HG03469 (cell line): ENCODE measurements at regions not wholly inside any gene's neighbourhood (a gene's known extent, or its start where the extent isn't known, plus 50 kb on each side); places are given as distances from the start of the nearest gene placed in this dataset.

ENCODE experiments used
- ATAC-seq: cut with Tn5 transposase; IDR thresholded peaks from one replicate; pipeline ENCODE4 v1.9.1; 2021; ENCODE audit warnings: mild to moderate bottlenecking, moderate library complexity, moderate number of reproducible peaks; ENCODE audit not compliant: unreplicated experiment

DNA sequence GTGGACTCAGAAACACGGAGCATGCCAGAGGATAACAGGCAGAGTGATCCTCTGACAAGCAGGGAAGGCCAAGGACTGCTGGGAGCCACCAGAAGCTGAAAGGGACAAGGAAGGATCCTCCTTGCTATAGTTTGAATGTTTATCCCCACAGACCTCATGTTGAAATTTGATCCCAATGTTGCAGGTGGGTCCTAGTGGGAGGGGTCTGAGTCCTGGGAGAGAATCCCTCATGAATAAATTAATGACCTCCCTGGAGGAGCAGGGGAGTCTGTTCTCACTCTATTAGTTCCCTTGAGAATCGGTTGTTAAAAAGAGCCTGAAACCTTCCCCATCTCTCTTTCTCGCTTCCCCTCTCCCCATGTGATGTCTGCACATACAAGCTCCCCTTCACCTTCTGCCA, 124.4 kb downstream of the FBXO15 start:
- no peak for ATAC-seq

DNA sequence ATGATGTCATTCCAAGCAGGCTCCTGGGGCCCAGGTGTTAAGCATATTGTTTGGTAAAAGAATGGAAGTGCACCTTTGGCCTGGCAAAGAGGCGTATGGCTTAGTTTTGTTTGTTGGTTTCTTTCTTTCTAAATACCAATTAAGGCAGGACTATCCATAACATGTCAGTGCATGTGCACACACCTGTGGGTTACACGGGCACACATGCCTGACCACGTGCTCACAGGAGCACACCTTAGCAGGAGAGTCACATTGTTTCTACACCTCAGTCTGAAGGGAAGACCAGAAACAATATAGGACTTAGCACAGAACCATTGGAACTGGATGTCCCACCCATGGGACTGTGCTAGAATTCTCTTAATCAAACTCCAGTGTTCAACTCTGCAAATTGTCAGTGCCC, 127.8 kb downstream of the FBXO15 start:
- ATAC-seq: no peak

DNA sequence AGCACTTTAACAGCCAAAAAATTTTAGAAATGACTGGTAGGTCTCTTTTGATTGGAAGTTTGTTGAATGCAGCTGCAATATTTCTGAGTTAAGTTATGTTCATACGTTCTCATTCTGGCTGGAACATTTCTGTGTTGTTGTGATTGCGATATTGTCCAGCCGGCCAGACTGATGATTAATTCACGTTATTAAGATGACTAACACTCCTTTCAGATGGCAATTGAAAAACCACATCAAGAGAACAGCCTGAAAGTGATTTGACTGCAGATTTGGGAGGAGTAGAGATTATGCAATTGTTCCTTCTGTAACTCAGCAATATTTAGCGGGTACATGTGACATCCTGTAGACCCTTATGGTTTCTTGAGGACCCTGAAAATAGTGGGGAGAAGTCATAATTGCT, 133.7 kb downstream of the FBXO15 start:
- no peak for ATAC-seq

DNA sequence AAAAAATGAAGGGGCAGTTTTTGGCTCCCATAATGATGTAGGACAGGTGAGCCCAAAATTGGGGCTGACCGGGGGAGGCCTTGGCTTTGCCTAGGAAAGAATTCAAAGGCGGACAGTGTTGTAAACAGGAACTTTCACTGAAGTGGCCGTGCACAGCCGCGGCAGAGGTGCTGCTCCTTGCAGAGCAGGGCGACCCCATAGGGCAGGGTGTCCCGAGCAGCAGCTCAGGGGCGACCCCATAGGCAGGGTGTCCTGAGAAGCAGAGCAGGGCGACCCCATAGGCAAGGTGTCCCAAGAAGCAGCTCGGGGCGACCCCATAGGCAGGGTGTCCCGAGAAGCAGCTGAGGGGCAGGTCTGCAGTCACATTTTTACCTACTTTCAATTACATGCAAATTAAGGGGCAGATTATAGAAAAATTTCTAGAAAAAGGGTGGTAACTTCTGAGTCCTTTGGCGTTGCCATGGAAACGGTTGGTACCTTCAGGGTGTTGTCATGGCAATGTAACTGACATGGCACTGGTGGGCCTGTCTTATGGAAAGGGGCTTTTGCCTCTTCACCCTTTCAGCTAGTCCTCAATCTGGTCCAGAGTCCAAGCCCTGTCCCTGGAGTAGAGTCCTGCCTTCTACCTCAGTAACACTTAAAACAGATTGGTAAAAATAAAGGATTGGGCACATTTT, 134.5 kb downstream of the FBXO15 start:
- ATAC-seq: no peak

DNA sequence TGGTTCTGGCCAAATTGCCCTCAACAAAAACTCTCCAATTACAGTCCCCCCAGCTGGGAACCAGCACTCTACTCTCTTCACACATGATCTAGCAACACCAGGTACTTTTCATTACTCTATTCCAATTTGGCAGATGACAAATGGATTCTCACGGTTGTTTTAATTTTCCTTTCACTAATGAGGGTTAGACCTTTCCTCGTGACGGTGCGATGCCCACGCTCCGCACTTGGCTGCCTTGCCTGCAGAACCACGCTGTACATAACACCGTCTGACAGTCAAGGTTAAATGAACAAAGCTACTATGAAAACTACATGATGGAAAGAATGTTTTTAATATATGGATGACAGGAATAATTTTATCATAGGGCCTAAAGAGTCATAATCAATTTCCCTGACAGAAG, 141.5 kb downstream of the FBXO15 start:
- ATAC-seq: no peak

DNA sequence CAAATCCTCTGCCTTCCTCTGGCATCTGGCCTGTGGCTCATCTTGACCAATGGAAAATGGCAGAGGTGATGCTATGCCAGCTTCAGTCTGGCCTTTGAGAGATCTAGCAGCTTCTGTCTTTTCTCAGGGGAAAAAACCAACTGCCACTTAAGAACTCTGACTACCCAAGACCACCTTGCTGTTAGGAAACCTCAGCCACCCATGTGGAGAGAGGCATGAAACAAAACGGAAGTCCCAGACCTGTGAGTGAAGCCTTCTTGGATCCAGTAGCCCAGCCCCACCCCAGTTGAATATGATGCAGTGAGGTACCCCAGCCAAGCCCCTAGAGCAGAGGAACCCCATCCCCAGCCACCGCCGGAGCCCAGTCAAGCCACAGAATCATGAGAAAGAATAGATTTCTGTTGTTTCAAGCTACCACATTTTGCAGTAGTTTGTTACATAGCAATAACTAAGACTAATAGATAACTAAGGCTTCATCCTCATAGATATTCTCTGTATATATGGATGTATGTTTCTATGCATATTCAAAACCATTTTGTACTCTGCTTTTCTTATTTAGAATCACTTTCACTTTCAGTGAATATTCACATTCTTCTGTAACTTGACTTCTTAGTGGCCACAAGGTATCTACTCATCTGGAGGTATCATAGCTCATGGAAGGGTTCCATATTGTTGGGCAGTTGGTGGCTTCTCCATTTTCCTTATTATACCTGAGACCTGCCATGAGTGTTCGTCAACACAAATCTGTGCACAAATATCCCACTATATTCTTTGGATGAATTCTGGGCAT, 142.1 kb downstream of the FBXO15 start:
- ATAC-seq: no peak

DNA sequence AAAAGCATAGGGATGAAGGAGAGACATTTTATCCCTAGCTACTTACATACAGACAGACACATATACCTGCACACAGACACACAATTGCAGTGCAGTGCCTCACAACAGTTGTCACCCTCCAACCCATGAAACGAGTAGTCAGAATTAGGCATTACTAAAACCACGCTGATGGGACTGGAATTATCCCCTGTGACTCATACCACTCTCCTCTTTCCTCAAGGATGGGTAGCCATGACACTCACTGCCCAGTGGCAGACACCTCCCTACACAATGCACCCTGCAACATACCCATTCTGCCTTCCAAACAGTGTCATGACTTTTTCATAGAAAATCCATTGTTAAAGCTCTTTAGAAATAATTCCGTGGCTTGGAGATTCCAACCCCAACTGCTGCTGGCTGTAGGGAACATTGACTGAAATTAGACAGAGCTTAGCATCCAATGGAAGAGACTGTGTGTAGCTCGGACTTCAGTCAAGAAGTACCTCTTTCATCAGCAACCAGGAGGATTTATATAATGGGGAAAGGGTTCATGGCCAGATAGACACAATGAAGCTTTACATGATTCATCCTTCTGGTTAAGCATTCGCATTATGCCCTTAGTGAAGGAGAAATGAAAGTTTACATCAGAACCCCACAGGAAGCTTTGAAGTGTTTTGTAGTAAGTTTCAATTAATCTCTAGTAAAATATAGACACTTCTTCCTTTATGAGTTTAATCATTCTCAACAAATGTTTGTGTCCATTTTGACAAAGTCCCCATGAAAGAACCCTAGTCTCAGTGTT, 155.2 kb downstream of the FBXO15 start:
- no peak for ATAC-seq

DNA sequence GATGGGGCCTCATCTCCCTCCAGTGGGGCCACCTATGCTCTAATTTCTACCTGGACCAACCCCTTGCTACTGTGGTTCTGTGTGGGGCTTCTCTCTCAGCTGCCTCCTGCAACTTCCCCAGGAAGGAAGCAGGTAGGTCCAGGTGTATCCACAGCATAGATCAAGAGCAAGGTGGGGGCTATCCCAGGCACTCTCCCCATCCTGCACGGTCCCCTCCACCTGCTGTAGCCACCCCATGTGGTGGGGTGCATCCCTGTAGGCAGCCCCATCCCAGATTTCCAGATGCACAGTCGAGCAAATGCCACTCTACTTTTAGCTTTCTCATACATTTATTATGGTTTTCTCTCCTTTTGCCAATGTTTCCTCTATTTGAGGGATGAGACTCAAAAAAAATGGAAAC, 156.1 kb downstream of the FBXO15 start:
- no peak for ATAC-seq

DNA sequence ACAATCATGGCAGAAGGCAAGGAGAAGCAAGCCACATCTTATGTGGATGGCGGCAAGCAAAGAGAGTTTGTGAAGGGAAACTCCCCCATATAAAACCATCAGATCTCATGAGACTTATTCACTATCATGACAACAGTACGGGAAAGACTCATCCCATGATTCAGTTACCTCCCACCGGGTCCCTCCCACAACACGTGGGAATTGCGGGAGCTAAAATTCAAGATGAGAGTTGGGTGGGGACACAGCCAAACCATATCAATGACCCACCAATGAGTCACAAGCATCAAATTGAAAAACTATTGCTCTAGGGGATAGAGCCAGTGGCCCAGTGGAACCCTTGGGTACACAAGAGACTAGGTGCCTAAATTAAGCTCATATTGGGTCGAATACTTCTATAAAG, 157.4 kb downstream of the FBXO15 start:
- no peak for ATAC-seq

DNA sequence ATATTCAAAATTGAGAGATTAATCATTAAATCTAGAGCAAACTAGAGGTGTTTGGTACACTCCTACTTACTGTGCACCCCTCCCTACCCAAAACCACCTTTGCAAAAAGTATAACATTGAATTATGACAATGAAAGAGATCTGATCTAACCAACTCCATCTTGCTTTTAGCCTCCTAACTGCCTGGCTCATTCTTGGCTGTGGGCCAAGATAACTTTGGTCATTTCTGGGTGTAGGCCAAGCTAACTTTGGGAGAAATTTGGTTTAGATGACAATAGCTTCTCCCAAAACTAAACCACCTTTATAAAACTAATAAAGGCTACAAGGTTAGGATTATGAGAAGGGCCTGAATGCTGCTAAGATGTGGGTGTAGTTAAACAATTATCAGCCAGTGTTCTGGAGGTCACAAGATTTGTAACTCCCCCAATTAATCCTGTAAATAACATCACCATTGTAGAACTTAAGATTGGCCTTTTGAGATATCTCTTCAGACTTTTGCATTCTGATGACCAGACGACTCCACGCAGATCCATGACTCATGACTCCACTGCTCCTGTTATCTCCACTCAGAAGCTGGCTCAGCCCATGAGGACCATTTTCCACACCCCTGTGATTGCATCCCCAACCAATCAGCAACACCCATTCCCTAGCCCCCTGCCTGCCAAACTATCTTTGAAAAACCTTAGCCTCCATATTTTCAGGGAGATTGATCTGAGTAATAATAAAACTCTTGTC, 160.2 kb downstream of the FBXO15 start:
- no peak for ATAC-seq

DNA sequence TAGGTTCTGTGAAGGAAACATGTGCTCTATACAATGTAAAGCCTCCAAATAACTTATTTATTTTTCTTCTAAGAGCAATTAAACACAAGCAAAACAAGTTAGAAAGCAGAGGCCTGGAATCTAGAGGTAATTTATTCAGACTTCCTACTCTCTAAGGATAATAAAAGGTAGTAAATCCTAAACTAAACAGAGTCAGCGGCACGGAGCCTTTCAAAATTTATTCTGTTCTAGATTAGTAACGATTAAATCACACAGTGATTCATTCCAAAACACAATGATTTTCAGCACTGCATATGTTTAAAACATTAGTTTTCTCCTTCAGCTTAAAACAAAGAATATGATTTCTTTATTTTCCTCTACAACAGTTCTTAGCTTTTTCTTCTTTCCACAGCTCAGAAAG, 160.9 kb downstream of the FBXO15 start:
- ATAC-seq: no peak

DNA sequence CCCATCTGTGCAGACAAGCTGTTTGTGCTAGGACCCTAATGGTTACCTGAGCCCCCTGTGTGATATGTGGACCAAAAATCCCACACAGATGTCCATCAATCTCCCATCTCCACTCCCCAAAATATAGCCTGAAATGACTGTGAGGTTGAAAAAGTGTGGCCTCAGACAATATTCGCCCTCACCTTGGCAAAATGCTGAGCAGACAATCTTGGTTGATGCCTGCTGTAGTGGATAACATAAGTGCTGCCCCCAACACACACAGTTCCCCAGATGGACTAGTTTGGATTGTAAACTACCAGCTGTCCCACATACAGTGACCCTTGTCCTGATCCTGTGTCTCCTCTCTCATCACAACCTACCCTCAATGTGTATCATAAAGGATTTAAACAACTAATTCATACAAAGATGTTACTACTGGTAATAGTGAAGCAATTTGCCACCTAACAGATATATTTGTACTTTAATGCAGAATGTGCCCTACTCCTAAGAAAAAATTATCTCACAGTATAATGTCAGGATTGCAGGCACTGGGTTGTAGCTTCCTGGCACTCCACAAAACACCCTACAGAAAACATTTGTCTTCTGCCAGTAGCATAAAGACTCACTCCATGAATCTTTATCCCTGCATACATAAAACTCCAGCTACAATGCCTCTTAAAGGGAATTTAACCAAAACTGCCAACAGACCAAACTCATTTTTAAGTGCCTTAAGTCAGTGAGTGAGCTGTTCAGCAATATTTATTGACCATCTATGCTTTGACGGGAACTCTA, 161.6 kb downstream of the FBXO15 start:
- no peak for ATAC-seq

DNA sequence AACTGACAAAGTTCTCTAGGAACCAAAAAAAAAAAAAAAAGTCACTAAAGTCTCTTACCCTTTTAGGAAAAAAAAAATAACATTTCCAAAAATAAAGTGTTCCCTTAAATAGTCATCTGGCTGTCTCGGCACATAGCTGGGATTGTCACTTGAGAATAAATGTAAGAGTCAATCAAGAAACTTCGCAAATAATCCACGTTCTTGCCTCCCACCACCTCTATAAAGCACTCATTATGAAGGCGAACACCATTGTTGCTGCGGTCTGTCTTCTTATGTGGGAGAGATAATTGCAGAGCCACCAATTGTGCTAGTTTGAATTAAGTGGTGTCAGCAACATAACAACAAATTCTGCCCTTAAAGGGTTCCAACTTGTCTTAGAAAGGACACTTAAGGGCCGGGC, 163.7 kb downstream of the FBXO15 start:
- no peak for ATAC-seq

DNA sequence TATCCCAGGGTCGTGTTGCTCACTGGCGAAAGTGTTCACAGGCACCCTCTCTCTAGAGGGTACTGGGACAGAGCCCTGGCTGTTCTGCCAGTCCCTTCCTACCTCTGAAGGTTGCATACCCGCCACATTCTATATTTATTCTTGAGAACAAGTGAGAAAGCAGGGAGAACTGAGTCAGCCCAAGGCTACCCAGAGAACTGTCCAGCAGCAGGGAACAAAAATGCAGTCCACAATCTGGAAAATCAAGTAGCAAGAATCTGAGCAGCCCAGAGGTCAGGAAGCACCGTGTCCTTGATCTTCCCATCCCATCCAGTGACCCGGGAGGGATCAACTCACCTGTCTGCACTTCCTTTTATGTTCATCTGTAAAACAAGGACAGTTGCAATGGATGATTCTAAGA, 164.1 kb downstream of the FBXO15 start:
- ATAC-seq: no peak

DNA sequence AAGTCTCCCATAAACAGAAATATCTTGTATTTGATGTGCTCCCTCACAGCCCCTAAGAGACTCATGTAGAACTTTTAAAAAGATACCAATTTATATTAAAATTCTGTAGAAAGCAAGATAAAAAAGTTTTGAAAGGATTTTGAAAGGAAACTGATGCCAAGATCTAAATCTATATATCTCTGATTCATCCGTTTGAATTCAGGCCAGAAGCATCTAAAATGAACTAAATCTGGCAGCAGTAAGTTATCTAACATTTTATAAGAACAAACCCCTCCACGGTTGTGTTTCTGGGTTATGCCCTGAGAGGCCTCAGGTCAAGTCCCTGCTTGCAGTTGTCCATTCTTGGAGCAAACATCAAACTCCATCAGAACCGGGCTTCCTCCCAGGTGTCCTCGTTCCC, 165.8 kb downstream of the FBXO15 start:
- ATAC-seq: no peak

DNA sequence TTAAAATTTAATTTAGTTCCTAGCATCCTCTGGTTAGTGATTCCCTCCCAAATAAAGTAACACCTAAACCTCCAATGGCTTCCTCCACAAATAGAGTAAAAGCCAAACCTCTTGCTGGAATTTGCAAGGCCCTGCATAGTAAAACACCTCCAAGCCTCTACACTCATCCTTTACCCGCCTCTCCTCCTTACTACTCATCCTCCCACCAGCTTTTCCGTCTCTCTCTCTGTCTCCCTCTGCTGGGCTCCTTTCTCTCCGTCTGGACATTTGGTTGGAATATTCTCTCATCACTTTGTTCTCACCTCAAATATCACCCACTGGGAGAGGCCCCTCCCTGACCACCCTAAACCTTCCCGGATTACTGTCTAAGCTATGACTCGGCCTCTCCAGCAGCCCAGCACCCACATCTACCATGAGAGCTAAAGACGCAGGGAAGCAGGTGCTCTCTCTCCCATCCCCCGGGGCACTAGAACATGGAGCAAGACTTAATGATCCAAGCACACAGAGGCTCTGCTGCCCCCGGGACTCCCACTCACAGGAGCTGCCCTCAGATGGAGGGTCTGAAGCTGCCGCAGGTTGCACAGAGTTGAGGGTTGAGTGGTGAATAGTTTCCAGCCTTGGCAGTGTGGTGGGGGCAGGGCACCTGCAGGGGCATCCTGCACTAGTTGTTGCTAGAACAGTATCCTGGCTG, 167.2 kb downstream of the FBXO15 start:
- no peak for ATAC-seq

DNA sequence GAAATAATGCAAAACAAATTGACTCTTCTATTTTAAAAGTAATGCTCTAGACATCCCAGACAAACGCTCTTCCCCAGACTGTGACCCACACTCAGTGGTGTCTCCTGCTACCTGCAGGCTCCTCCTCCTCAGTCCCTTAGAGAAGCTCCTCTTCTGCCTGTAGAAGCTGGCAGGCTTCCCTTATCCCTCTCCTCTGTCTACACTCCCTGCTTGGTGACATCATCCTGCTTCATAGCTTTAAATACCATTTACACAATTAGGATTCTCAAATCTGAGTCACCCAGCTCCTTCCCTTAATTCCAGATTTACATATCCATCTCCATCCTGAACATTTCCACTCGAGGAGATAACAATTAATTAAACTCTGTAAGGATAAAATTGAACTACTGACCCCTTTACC, 167.9 kb downstream of the FBXO15 start:
- ATAC-seq: no peak

DNA sequence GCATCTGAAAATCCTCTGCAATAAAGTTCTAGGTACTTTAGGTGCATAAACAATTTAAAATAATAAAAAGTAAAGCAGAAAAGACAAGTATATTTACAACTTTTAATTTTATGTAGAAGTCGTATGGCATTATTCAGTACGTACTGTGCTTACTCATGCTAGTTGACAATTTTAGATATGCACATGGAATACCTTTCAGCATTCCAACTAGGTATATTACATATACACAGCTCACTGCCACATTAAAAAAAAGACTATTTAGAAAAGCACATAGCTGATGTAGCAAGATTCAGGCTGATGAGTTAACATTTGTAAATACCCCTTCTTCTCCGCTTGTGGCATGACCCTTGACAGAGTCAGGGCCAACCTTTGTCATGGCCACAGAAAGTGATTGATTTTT, 171.2 kb downstream of the FBXO15 start:
- no peak for ATAC-seq

DNA sequence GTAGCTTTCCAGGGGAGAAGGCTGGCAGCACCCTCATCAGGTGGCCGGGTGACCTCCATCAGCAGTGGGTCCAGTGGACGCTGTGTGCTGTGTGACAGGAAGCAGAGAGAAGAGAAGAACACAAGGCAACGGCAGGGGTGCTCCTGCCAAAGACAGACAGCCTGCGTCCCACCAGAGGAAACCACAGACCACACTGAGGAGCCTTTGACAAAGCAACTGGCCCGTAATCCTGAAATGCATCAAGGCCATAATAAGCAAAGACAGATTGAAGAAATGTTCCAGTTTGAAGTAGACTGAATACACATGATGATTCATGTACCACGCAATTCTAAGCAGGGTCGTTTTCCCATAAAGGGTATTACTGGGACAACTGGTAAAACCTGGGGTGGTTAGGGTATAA, 172.4 kb downstream of the FBXO15 start:
- no peak for ATAC-seq

DNA sequence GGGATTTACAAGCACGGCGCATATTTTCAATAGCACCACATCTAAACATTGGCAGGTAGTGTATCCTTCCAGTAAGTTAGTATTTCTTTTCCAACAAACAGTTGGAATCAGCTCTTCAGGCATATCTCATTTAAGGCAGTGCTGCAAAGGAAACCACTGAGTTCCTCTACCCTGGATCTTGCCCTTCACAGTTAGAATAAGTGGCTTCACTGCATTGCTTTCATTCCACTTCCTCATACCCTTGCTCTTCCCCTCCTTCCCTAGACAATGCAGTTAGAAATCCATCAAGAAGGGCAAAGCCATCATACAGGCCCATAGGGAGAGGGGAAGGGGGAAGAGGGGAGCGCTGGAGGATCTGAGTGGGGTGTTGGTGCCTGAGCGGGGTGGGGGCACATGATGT, 173.7 kb downstream of the FBXO15 start:
- ATAC-seq: no peak
